Fibroblast of mammary gland (primary cell): ENCODE measurements at regions not wholly inside any gene's neighbourhood (a gene's known extent, or its start where the extent isn't known, plus 50 kb on each side); places are given as distances from the start of the nearest gene placed in this dataset.

ENCODE experiments used
- DNase-seq: peaks from one replicate; pipeline ENCODE4 v3.0.0-alpha.2; 2010; ENCODE audit warnings: low read depth
- H3K4me3 ChIP-seq: 2 replicates; pipeline ENCODE4 v1.5.1; 2011; ENCODE audit warnings: low read depth, mild to moderate bottlenecking, low read length, moderate library complexity; ENCODE audit not compliant: control insufficient read depth
- CTCF ChIP-seq: conservative IDR thresholded peaks from 2 replicates; pipeline ENCODE4 v1.5.1; 2011; ENCODE audit warnings: low read depth, low read length, inconsistent platforms; ENCODE audit not compliant: control insufficient read depth, insufficient read depth

- DNase-seq: no peak
- no peak for TF ChIP-seq CTCF
- no peak overlapping the region for H3K4me3 ChIP-seq
Measured at GRCh38 chr20:57936636-57937385, 227.0 kb upstream of the PMEPA1 start.

- no peak for TF ChIP-seq CTCF
- DNase-seq: no peak
- no peak overlapping the region for H3K4me3 ChIP-seq
Measured at GRCh38 chr20:57934913-57935312, 225.1 kb upstream of the PMEPA1 start.

GRCh38 chr20:57934007-57934805, 224.4 kb upstream of the PMEPA1 start:
- H3K4me3 ChIP-seq: no peak overlapping the region
- no peak for TF ChIP-seq CTCF
- DNase-seq: no peak

- DNase-seq: no peak
- no peak overlapping the region for H3K4me3 ChIP-seq
- no peak for TF ChIP-seq CTCF
Measured at GRCh38 chr20:57932227-57932864, 222.5 kb upstream of the PMEPA1 start.

GRCh38 chr20:57930351-57930750, 220.5 kb upstream of the PMEPA1 start:
- TF ChIP-seq CTCF: no peak
- no peak for DNase-seq
- H3K4me3 ChIP-seq: no peak overlapping the region

- DNase-seq: no peak
- no peak for TF ChIP-seq CTCF
- no peak overlapping the region for H3K4me3 ChIP-seq
Measured at GRCh38 chr20:57928181-57928967, 218.6 kb upstream of the PMEPA1 start.
